SK-N-SH (cell line): ENCODE measurements at regions not wholly inside any gene's neighbourhood (a gene's known extent, or its start where the extent isn't known, plus 50 kb on each side); places are given as distances from the start of the nearest gene placed in this dataset.
A peak's percentile ranks its signal among the peaks of the same experiment; 100 is the strongest.

ENCODE experiments used
- CTCF ChIA-PET: fragments of 300-600, 350-600 bp; formaldehyde crosslinking; extraction: SDS; loops from one replicate; lab custom pipeline; 2021; lab: Yijun Ruan, JAX
- POLR2A ChIA-PET: fragments of 350-600 bp; sonication (Branson Sonifier 250); formaldehyde crosslinking; extraction: SDS; loops from one replicate; lab custom pipeline; 2020; ENCODE audit warnings: antibody characterized with exemption, inconsistent platforms; lab: Yijun Ruan, JAX
- DNase-seq: peaks from one replicate; pipeline ENCODE4 v3.0.0; 2012
- H2AFZ ChIP-seq: fragments of 200-600 bp; sonication (generic); 2 replicates; pipeline ENCODE4 v1.8.1; 2016; ENCODE audit warnings: antibody characterized with exemption, mild to moderate bottlenecking, low read depth
- H3F3A ChIP-seq: fragments of 200-600 bp; sonication (generic); replicated peaks from 2 replicates; pipeline ENCODE3; 2016; ENCODE audit warnings: antibody characterized with exemption, mild to moderate bottlenecking; ENCODE audit not compliant: insufficient read depth
- H3K27ac ChIP-seq, 2 experiments: fragments of 200-500 bp in 1 of 2; fragments of 200-600 bp in 1 of 2; sonication (Bioruptor generic) in 1 of 2; sonication (generic), shearing (Covaris generic) in 1 of 2; 2 replicates each; pipeline versions ENCODE4 v1.5.1 to v1.6.1; 2014 to 2016; ENCODE audit warnings: low read depth in 2 of 2, inconsistent platforms in 1 of 2, low read length in 1 of 2, mild to moderate bottlenecking in 1 of 2, mixed read lengths in 1 of 2
- H3K27me3 ChIP-seq: fragments of 200-600 bp; sonication (generic), shearing (Covaris generic); 2 replicates; pipeline ENCODE4 v1.6.1; 2016; ENCODE audit warnings: mixed run types; ENCODE audit not compliant: insufficient read depth
- H3K36me3 ChIP-seq, 2 experiments: fragments of 200-500 bp in 1 of 2; fragments of 200-600 bp in 1 of 2; sonication (Bioruptor generic) in 1 of 2; sonication (generic) in 1 of 2; replicated peaks in 1 of 2; 2 replicates each; pipeline versions ENCODE3 to v1.5.1; 2014 to 2016; ENCODE audit warnings: low read length in 1 of 2, mild to moderate bottlenecking in 1 of 2; ENCODE audit not compliant: insufficient read depth in 2 of 2, control insufficient read depth in 1 of 2
- H3K4me1 ChIP-seq, 2 experiments: fragments of 200-500 bp in 1 of 2; fragments of 200-600 bp in 1 of 2; sonication (Bioruptor generic) in 1 of 2; sonication (generic), shearing (Covaris generic) in 1 of 2; 2 replicates each; pipeline versions ENCODE4 v1.5.1 to v1.6.1; 2014 to 2016; ENCODE audit warnings: low read depth in 1 of 2, low read length in 1 of 2, mixed run types in 1 of 2; ENCODE audit not compliant: insufficient read depth in 2 of 2, control insufficient read depth in 1 of 2
- H3K4me2 ChIP-seq: fragments of 200-600 bp; sonication (generic), shearing (Covaris generic); 2 replicates; pipeline ENCODE4 v1.6.1; 2017; ENCODE audit warnings: mixed run types
- H3K4me3 ChIP-seq, 2 experiments: fragments of 200-500 bp in 1 of 2; fragments of 200-600 bp in 1 of 2; sonication (Bioruptor generic) in 1 of 2; sonication (generic), shearing (Covaris generic) in 1 of 2; 2 replicates each; pipeline versions ENCODE4 v1.5.1 to v1.8.1; 2014 to 2016; ENCODE audit warnings: low read depth in 2 of 2, inconsistent platforms in 1 of 2, low read length in 1 of 2, mild to moderate bottlenecking in 1 of 2, mixed read lengths in 1 of 2, moderate library complexity in 1 of 2
- H3K79me2 ChIP-seq: fragments of 200-600 bp; sonication (generic); 2 replicates; pipeline ENCODE4 v1.8.1; 2017; ENCODE audit warnings: mild to moderate bottlenecking; ENCODE audit not compliant: insufficient read depth
- H3K9ac ChIP-seq: fragments of 200-600 bp; sonication (generic); 2 replicates; pipeline ENCODE4 v1.6.1; 2017; ENCODE audit warnings: mixed run types
- H3K9me2 ChIP-seq: fragments of 200-600 bp; sonication (generic); 2 replicates; pipeline ENCODE4 v1.6.1; 2017; ENCODE audit warnings: mixed run types
- H3K9me3 ChIP-seq: fragments of 200-600 bp; sonication (generic); 2 replicates; pipeline ENCODE4 v1.6.1; 2017; ENCODE audit warnings: mixed run types, mild to moderate bottlenecking, moderate library complexity
- H4K20me1 ChIP-seq: fragments of 200-600 bp; sonication (generic); 2 replicates; pipeline ENCODE4 v1.6.1; 2017; ENCODE audit warnings: mild to moderate bottlenecking, mixed run types; ENCODE audit not compliant: insufficient read depth
- CHD2 ChIP-seq: fragments of 150-350 bp; IDR thresholded peaks from 2 replicates; pipeline ENCODE4 v1.6.1; 2018; ENCODE audit warnings: low read length; ENCODE audit not compliant: partially characterized antibody
- EP300 ChIP-seq, 2 experiments: IDR thresholded peaks; 2 replicates each; pipeline versions ENCODE4 v1.4.0 to v1.6.1; 2012; ENCODE audit warnings: borderline replicate concordance in 1 of 2, low read depth in 1 of 2, low read length in 1 of 2
- EZH2phosphoT487 ChIP-seq: fragments of 200-600 bp; sonication (generic); IDR thresholded peaks from 2 replicates; pipeline ENCODE4 v1.6.1; 2017; ENCODE audit warnings: low read depth, mixed run types, mild to moderate bottlenecking, antibody characterized with exemption, moderate library complexity, borderline replicate concordance
- NFIC ChIP-seq: IDR thresholded peaks from 2 replicates; pipeline ENCODE4 v1.4.0; 2012; ENCODE audit warnings: borderline replicate concordance
- RAD21 ChIP-seq: IDR thresholded peaks from 2 replicates; pipeline ENCODE4 v1.6.1; 2012; ENCODE audit warnings: mild to moderate bottlenecking, low read length
- SIN3A ChIP-seq: IDR thresholded peaks from 2 replicates; pipeline ENCODE4 v1.6.1; 2012; ENCODE audit warnings: low read depth, mild to moderate bottlenecking, low read length, moderate library complexity, borderline replicate concordance
- SMC3 ChIP-seq: IDR thresholded peaks from 2 replicates; pipeline ENCODE4 v1.6.1; 2012; ENCODE audit warnings: low read depth, low read length, improper control_type of control experiment
- YY1 ChIP-seq: IDR thresholded peaks from 2 replicates; pipeline ENCODE4 v1.4.0; 2012; ENCODE audit warnings: low read depth, mild to moderate bottlenecking
- WGBS: methylation state at CpG from one replicate; pipeline ENCODE4 v1.1.6; 2017; ENCODE audit warnings: low lambda C conversion rate; 5-methylcytosine and 5-hydroxymethylcytosine counted together
- TF ChIP-seq, protein P1 (sequence below): IDR thresholded peaks from 2 replicates; pipeline ENCODE4 v1.4.0; 2012; ENCODE audit warnings: low read depth
- TF ChIP-seq, protein P2 (sequence below): fragments of 150-350 bp; IDR thresholded peaks from 2 replicates; pipeline ENCODE4 v1.6.1; 2016; ENCODE audit warnings: mild to moderate bottlenecking, low read depth, low read length
- TF ChIP-seq, protein P3 (sequence below): fragments of 150-350 bp; IDR thresholded peaks from 2 replicates; pipeline ENCODE4 v1.6.1; 2017; ENCODE audit warnings: antibody characterized with exemption, low read length, low read depth, borderline replicate concordance
- TF ChIP-seq, protein P4 (sequence below): IDR thresholded peaks from 2 replicates; pipeline ENCODE4 v1.4.0; 2012; ENCODE audit warnings: low read depth, borderline replicate concordance

DNA sequence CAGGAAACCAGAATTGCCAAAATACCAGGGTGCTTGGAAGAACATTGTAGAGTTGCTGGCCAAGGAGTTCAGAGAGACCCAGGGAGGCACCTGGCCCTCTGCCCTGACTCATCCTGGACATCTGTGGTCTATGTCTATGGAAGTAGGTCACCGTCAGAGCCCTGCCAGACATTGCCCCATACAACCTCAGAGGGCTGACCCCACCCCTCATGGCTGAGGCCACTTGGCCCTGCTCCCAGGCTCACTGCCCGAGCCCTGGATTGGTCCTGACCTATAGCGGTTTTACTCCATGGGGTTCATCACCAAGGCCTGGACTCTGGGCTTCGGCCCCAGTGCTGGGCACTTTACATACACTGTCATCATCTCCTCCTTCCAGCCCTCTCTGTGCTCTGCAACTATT is 233.1 kb downstream of the PTPRU start:
- H4K20me1 ChIP-seq, result no peaks in the 10 kb centered on the region
- no peak overlapping the region for H2AFZ ChIP-seq
- no peak for TF ChIP-seq NFIC
- TF ChIP-seq, protein P1, sequence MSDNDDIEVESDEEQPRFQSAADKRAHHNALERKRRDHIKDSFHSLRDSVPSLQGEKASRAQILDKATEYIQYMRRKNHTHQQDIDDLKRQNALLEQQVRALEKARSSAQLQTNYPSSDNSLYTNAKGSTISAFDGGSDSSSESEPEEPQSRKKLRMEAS, result no peak
- no peak for TF ChIP-seq SMC3
- TF ChIP-seq, protein P2, sequence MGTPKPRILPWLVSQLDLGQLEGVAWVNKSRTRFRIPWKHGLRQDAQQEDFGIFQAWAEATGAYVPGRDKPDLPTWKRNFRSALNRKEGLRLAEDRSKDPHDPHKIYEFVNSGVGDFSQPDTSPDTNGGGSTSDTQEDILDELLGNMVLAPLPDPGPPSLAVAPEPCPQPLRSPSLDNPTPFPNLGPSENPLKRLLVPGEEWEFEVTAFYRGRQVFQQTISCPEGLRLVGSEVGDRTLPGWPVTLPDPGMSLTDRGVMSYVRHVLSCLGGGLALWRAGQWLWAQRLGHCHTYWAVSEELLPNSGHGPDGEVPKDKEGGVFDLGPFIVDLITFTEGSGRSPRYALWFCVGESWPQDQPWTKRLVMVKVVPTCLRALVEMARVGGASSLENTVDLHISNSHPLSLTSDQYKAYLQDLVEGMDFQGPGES, result no peak
- no peak for TF ChIP-seq CHD2
- no peak for TF ChIP-seq YY1
- TF ChIP-seq EZH2phosphoT487, result no peak
- TF ChIP-seq RAD21, result peak; percentile 10; the same call in 1 of the 2 replicates
- TF ChIP-seq, protein P3, sequence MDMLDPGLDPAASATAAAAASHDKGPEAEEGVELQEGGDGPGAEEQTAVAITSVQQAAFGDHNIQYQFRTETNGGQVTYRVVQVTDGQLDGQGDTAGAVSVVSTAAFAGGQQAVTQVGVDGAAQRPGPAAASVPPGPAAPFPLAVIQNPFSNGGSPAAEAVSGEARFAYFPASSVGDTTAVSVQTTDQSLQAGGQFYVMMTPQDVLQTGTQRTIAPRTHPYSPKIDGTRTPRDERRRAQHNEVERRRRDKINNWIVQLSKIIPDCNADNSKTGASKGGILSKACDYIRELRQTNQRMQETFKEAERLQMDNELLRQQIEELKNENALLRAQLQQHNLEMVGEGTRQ, result no peak
- no peak for TF ChIP-seq SIN3A
- TF ChIP-seq, protein P4, sequence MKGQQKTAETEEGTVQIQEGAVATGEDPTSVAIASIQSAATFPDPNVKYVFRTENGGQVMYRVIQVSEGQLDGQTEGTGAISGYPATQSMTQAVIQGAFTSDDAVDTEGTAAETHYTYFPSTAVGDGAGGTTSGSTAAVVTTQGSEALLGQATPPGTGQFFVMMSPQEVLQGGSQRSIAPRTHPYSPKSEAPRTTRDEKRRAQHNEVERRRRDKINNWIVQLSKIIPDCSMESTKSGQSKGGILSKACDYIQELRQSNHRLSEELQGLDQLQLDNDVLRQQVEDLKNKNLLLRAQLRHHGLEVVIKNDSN, result no peak
- peak in 1 of 2 experiments; percentile 54; a peak in 1 of 4 replicates for TF ChIP-seq EP300 (IDR thresholded peaks at IDR 0.05; ENCODE audit: borderline replicate concordance in 1 of 2, low read depth in 1 of 2, low read length in 1 of 2)
- TF ChIP-seq, all 33 proteins: peak for 2
- Histone ChIP-seq H3F3A (no peaks in the 10 kb centered on the region), H3K79me2 (no peaks in the 10 kb centered on the region), H3K4me2 (no peak overlapping the region), H3K4me1 (peaks cover 0 to 67% of the 10 kb centered on the region in 2 experiments; a peak in 2 of 4 replicates), H3K4me3 (no peak overlapping the region), H3K9me3 (no peaks in the 10 kb centered on the region), H3K9ac (no peak overlapping the region), H3K27ac (peak overlapping the region; percentile 41 to 100; a peak in 3 of 4 replicates), H3K27me3 (no peaks in the 10 kb centered on the region; the same call in 1 of the 2 replicates), H3K9me2 (no peaks in the 10 kb centered on the region), H3K36me3 (no peaks in the 10 kb centered on the region)
- POLR2A ChIA-PET, result interaction anchor here (1.1 kb wide), 2 partner anchors 9 to 19 kb away, joined by 5 read pairs; no protein-coding TSS in a partner anchor
- DNase-seq, result peak; percentile 67
- WGBS, result 57% methylated on average over 2 of the region's 4 CpGs
- CTCF ChIA-PET, result interaction anchor here (0.8 to 1.5 kb wide), 5 partner anchors 9 to 911 kb away, joined by 3 to 5 read pairs (median 4); partner anchors contain the start of gene PTPRU
